Vagina (tissue), 2 donors: ENCODE measurements at regions not wholly inside any gene's neighbourhood (a gene's known extent, or its start where the extent isn't known, plus 50 kb on each side); places are given as distances from the start of the nearest gene placed in this dataset.

ENCODE experiments used
- DNase-seq, 2 donors: peaks; one replicate each; pipeline ENCODE4 v3.0.0-alpha.2; 2017; ENCODE audit errors: extremely low spot score in 2 of 2
- H3K27ac ChIP-seq: fragments of 200-600 bp; sonication (generic); one replicate; pipeline ENCODE4 v1.5.1; 2019
- H3K27me3 ChIP-seq: fragments of 200-600 bp; sonication (generic); one replicate; pipeline ENCODE4 v1.5.1; 2019
- H3K36me3 ChIP-seq, 2 donors: fragments of 200-600 bp; sonication (generic); one replicate each; pipeline ENCODE4 v1.5.1; 2017 to 2019
- H3K4me1 ChIP-seq: fragments of 200-600 bp; sonication (generic); one replicate; pipeline ENCODE4 v1.5.1; 2019
- H3K4me3 ChIP-seq, 2 donors: fragments of 200-600 bp; sonication (generic); 1 replicate in 1 of 2; 2 replicates in 1 of 2; pipeline ENCODE4 v1.5.1; 2016 to 2019
- H3K9me3 ChIP-seq: fragments of 200-600 bp; sonication (generic); one replicate; pipeline ENCODE4 v1.5.1; 2019
- CTCF ChIP-seq, 3 experiments: fragments of 450-650 bp in 2 of 3; fragments of 200-600 bp in 1 of 3; sonication (generic) in 1 of 3; IDR thresholded peaks; one replicate each; pipeline ENCODE4 v1.5.1; 2017 to 2019; ENCODE audit warnings: antibody characterized with exemption in 3 of 3, mild to moderate bottlenecking in 2 of 3, moderate library complexity in 2 of 3
- POLR2A ChIP-seq, 2 donors: fragments of 450-650 bp; IDR thresholded peaks; one replicate each; pipeline ENCODE4 v1.6.1; 2017; ENCODE audit warnings: antibody characterized with exemption in 2 of 2, mild to moderate bottlenecking in 2 of 2, moderate library complexity in 2 of 2
- POLR2AphosphoS5 ChIP-seq, 2 donors: sonication (generic); formaldehyde crosslinking; IDR thresholded peaks; one replicate each; pipeline ENCODE4 v1.9.0; 2017; ENCODE audit warnings: antibody characterized with exemption in 2 of 2, mild to moderate bottlenecking in 2 of 2, low read depth in 1 of 2; ENCODE audit not compliant: insufficient read depth in 1 of 2
- intact Hi-C: fragments of 100-400 bp; cut with DNase I; formaldehyde crosslinking; loops from one replicate; pipeline ENCODE4 v1.15.1; 2023

- intact Hi-C loops, result no loop called here
- no peak overlapping the region for H3K27ac ChIP-seq
- no peaks in the 10 kb centered on the region for H3K36me3 ChIP-seq
- TF ChIP-seq POLR2AphosphoS5 (IDR thresholded peaks at IDR 0.05; ENCODE audit: insufficient read depth in 1 of 2, low read depth in 1 of 2) (no peak), POLR2A (IDR thresholded peaks at IDR 0.05) (no peak), CTCF (IDR thresholded peaks at IDR 0.05) (no peak)
- no peak overlapping the region for H3K4me3 ChIP-seq
- H3K9me3 ChIP-seq, result no peaks in the 10 kb centered on the region
- DNase-seq, result no peak
- no peaks in the 10 kb centered on the region for H3K4me1 ChIP-seq
- no peaks in the 10 kb centered on the region for H3K27me3 ChIP-seq
These were observed 185.9 kb downstream of the FAT3 start for GRCh38 chr11:92410526-92410925.

- H3K27me3 ChIP-seq, result no peaks in the 10 kb centered on the region
- no peaks in the 10 kb centered on the region for H3K36me3 ChIP-seq
- TF ChIP-seq POLR2A (IDR thresholded peaks at IDR 0.05) (no peak), POLR2AphosphoS5 (IDR thresholded peaks at IDR 0.05; ENCODE audit: insufficient read depth in 1 of 2, low read depth in 1 of 2) (no peak), CTCF (IDR thresholded peaks at IDR 0.05) (no peak)
- no peaks in the 10 kb centered on the region for H3K9me3 ChIP-seq
- H3K27ac ChIP-seq, result no peak overlapping the region
- intact Hi-C loops, result no loop called here
- DNase-seq, result no peak
- H3K4me1 ChIP-seq, result no peaks in the 10 kb centered on the region
- no peak overlapping the region for H3K4me3 ChIP-seq
These were observed 186.8 kb downstream of the FAT3 start for GRCh38 chr11:92411431-92411830.

- TF ChIP-seq CTCF (IDR thresholded peaks at IDR 0.05) (no peak), POLR2AphosphoS5 (IDR thresholded peaks at IDR 0.05; ENCODE audit: insufficient read depth in 1 of 2, low read depth in 1 of 2) (no peak), POLR2A (IDR thresholded peaks at IDR 0.05) (no peak)
- H3K36me3 ChIP-seq, result no peaks in the 10 kb centered on the region
- no peaks in the 10 kb centered on the region for H3K9me3 ChIP-seq
- no peak for DNase-seq
- intact Hi-C loops, result no loop called here
- no peak overlapping the region for H3K27ac ChIP-seq
- H3K4me3 ChIP-seq, result no peak overlapping the region
- no peaks in the 10 kb centered on the region for H3K27me3 ChIP-seq
- no peaks in the 10 kb centered on the region for H3K4me1 ChIP-seq
These were observed 189.3 kb downstream of the FAT3 start for GRCh38 chr11:92413757-92414513.

GRCh38 chr11:92416971-92417725 is 192.5 kb downstream of the FAT3 start:
- H3K9me3 ChIP-seq, result no peaks in the 10 kb centered on the region
- no peaks in the 10 kb centered on the region for H3K36me3 ChIP-seq
- DNase-seq, result no peak
- no peak for TF ChIP-seq POLR2AphosphoS5 (IDR thresholded peaks at IDR 0.05; ENCODE audit: insufficient read depth in 1 of 2, low read depth in 1 of 2)
- TF ChIP-seq POLR2A (IDR thresholded peaks at IDR 0.05), result no peak
- no peak for TF ChIP-seq CTCF (IDR thresholded peaks at IDR 0.05)
- no peak overlapping the region for H3K27ac ChIP-seq
- H3K4me3 ChIP-seq, result no peak overlapping the region
- intact Hi-C loops, result no loop called here
- no peaks in the 10 kb centered on the region for H3K4me1 ChIP-seq
- H3K27me3 ChIP-seq, result no peaks in the 10 kb centered on the region
